GM12892 (cell line): ENCODE measurements at regions not wholly inside any gene's neighbourhood (a gene's known extent, or its start where the extent isn't known, plus 50 kb on each side); places are given as distances from the start of the nearest gene placed in this dataset.
"Not testable (repeated sequence)": the region's sequence is repeated elsewhere in the genome, so short reads cannot be mapped to it uniquely, and the experiment has no call there.

ENCODE experiments used
- POLR2A ChIP-seq: IDR thresholded peaks from 2 replicates; pipeline ENCODE4 v1.6.1; 2011; ENCODE audit warnings: low read depth, low read length, control low read depth
- TAF1 ChIP-seq: IDR thresholded peaks from 2 replicates; pipeline ENCODE4 v1.6.1; 2011; ENCODE audit warnings: low read depth, mild to moderate bottlenecking, control low read depth, low read length, borderline replicate concordance

- not testable (repeated sequence) for TF ChIP-seq POLR2A, TAF1
These were observed 105.3 kb upstream of the PZP start for GRCh38 chr12:9313479-9313878.
